IMR-90 (cell line): ENCODE measurements at regions not wholly inside any gene's neighbourhood (a gene's known extent, or its start where the extent isn't known, plus 50 kb on each side); places are given as distances from the start of the nearest gene placed in this dataset.

Source experiments
- ATAC-seq: fragments of 200-7000 bp; cut with Tn5 transposase; 2 replicates; pipeline ENCODE4 v1.9.1; 2020; ENCODE audit warnings: low read depth, mild to moderate bottlenecking, moderate library complexity
- BruUV-seq: library from RNA; stranded (reverse); fragments of 400-500 nt; replicated peaks from 2 replicates; lab custom pipeline; 2021; lab: Mats Ljungman, UMichigan
- CTCF ChIA-PET: fragments of 300-600 bp; formaldehyde crosslinking; extraction: SDS; loops from one replicate; lab custom pipeline; 2021; ENCODE audit warnings: antibody characterized with exemption; lab: Yijun Ruan, JAX
- POLR2A ChIA-PET: fragments of 300-600 bp; sonication (Branson Sonifier 250); formaldehyde crosslinking; loops from one replicate; lab custom pipeline; 2022; ENCODE audit warnings: antibody characterized with exemption; ENCODE audit not compliant: unreplicated experiment; lab: Charles Lee
- DNase-seq: peaks from one replicate; pipeline ENCODE4 v3.0.0; 2013
- H2AFZ ChIP-seq: replicated peaks from 2 replicates; pipeline ENCODE3; 2013; ENCODE audit warnings: low read length, mild to moderate bottlenecking; ENCODE audit not compliant: poor library complexity
- H2AK5ac ChIP-seq: 2 replicates; pipeline ENCODE4 v1.6.1; 2013; ENCODE audit warnings: low read depth, low read length, inconsistent platforms
- H2AK9ac ChIP-seq: replicated peaks from 2 replicates; pipeline ENCODE3; 2013; ENCODE audit warnings: mild to moderate bottlenecking, low read depth, low read length, moderate library complexity; ENCODE audit not compliant: poor library complexity
- H2BK120ac ChIP-seq: 2 replicates; pipeline ENCODE4 v1.6.1; 2013; ENCODE audit warnings: low read depth, low read length, inconsistent platforms
- H2BK15ac ChIP-seq: 3 replicates; pipeline ENCODE4 v1.6.1; 2013; ENCODE audit warnings: low read depth, low read length, inconsistent platforms
- H2BK20ac ChIP-seq: 2 replicates; pipeline ENCODE4 v1.6.1; 2013; ENCODE audit warnings: low read depth, mild to moderate bottlenecking, inconsistent platforms, low read length, moderate library complexity
- H2BK5ac ChIP-seq: 2 replicates; pipeline ENCODE4 v1.6.1; 2013; ENCODE audit warnings: mild to moderate bottlenecking, low read depth, low read length, inconsistent platforms; ENCODE audit not compliant: poor library complexity, severe bottlenecking
- H3K14ac ChIP-seq: replicated peaks from 2 replicates; pipeline ENCODE4 v1.6.1; 2013; ENCODE audit warnings: low read depth, low read length, inconsistent platforms
- H3K18ac ChIP-seq: 2 replicates; pipeline ENCODE4 v1.6.1; 2013; ENCODE audit warnings: low read depth, low read length, control low read depth
- H3K23ac ChIP-seq: 2 replicates; pipeline ENCODE4 v1.6.1; 2013; ENCODE audit warnings: low read depth, low read length, inconsistent platforms
- H3K27ac ChIP-seq: 2 replicates; pipeline ENCODE4 v1.5.1; 2013; ENCODE audit warnings: mild to moderate bottlenecking, control low read depth, low read length; ENCODE audit not compliant: insufficient read depth
- H3K27me3 ChIP-seq: 2 replicates; pipeline ENCODE4 v1.6.1; 2013; ENCODE audit warnings: low read length; ENCODE audit not compliant: control insufficient read depth, insufficient read depth
- H3K36me3 ChIP-seq: 2 replicates; pipeline ENCODE4 v1.6.1; 2013; ENCODE audit warnings: low read length, mixed read lengths; ENCODE audit not compliant: control insufficient read depth, insufficient read depth
- H3K4ac ChIP-seq: 2 replicates; pipeline ENCODE4 v1.6.1; 2013; ENCODE audit warnings: low read depth, low read length, inconsistent platforms
- H3K4me1 ChIP-seq: 2 replicates; pipeline ENCODE4 v1.6.1; 2013; ENCODE audit warnings: low read length, mixed read lengths; ENCODE audit not compliant: control insufficient read depth, insufficient read depth
- H3K4me2 ChIP-seq: 2 replicates; pipeline ENCODE4 v1.6.1; 2013; ENCODE audit warnings: low read depth, mild to moderate bottlenecking, control low read depth, low read length, moderate library complexity
- H3K4me3 ChIP-seq: 2 replicates; pipeline ENCODE4 v1.5.1; 2013; ENCODE audit warnings: low read depth, mild to moderate bottlenecking, control low read depth, low read length, moderate library complexity; ENCODE audit not compliant: insufficient read depth
- H3K56ac ChIP-seq: 2 replicates; pipeline ENCODE4 v1.6.1; 2013; ENCODE audit warnings: low read length, inconsistent platforms; ENCODE audit not compliant: insufficient read depth; ENCODE audit errors: extremely low read depth
- H3K79me1 ChIP-seq, 2 experiments: 2 replicates each; pipeline ENCODE4 v1.6.1; 2013; ENCODE audit warnings: low read length in 2 of 2, inconsistent platforms in 1 of 2, low read depth in 1 of 2
- H3K9ac ChIP-seq: 2 replicates; pipeline ENCODE4 v1.6.1; 2013; ENCODE audit warnings: low read depth, low read length, control low read depth
- H3K9me1 ChIP-seq: 2 replicates; pipeline ENCODE4 v1.6.1; 2013; ENCODE audit warnings: low read length, inconsistent platforms; ENCODE audit not compliant: insufficient read depth
- H3K9me3 ChIP-seq: 2 replicates; pipeline ENCODE4 v1.6.1; 2013; ENCODE audit warnings: low read length; ENCODE audit not compliant: control insufficient read depth, insufficient read depth
- H4K20me1 ChIP-seq: 2 replicates; pipeline ENCODE4 v1.6.1; 2013; ENCODE audit warnings: low read length, inconsistent platforms; ENCODE audit not compliant: insufficient read depth
- H4K5ac ChIP-seq: 2 replicates; pipeline ENCODE4 v1.6.1; 2013; ENCODE audit warnings: mild to moderate bottlenecking, low read depth, low read length, control low read depth
- H4K8ac ChIP-seq, 2 experiments: 2 replicates each; pipeline ENCODE4 v1.6.1; 2013; ENCODE audit warnings: low read depth in 2 of 2, low read length in 2 of 2, control low read depth in 1 of 2, inconsistent platforms in 1 of 2
- H4K91ac ChIP-seq: 2 replicates; pipeline ENCODE4 v1.6.1; 2013; ENCODE audit warnings: low read depth, low read length, inconsistent platforms; ENCODE audit not compliant: insufficient read depth
- BHLHE40 ChIP-seq: fragments of 150-350 bp; IDR thresholded peaks from 2 replicates; pipeline ENCODE4 v1.6.1; 2016; ENCODE audit warnings: mild to moderate bottlenecking, low read depth, low read length
- CEBPB ChIP-seq: IDR thresholded peaks from 2 replicates; pipeline ENCODE4 v1.6.1; 2012; ENCODE audit warnings: low read depth, low read length, improper control_type of control experiment
- CHD1 ChIP-seq: IDR thresholded peaks from 2 replicates; pipeline ENCODE4 v1.6.1; 2012; ENCODE audit warnings: low read depth, low read length, improper control_type of control experiment
- ELK1 ChIP-seq: fragments of 150-350 bp; IDR thresholded peaks from 2 replicates; pipeline ENCODE4 v1.6.1; 2016; ENCODE audit warnings: low read depth, mild to moderate bottlenecking, low read length, moderate library complexity, borderline replicate concordance
- FOS ChIP-seq: fragments of 150-350 bp; IDR thresholded peaks from 2 replicates; pipeline ENCODE4 v1.6.1; 2016; ENCODE audit warnings: low read depth, low read length
- MAFK ChIP-seq: IDR thresholded peaks from 2 replicates; pipeline ENCODE4 v1.6.1; 2012; ENCODE audit warnings: low read depth, low read length, improper control_type of control experiment
- MAZ ChIP-seq: IDR thresholded peaks from 2 replicates; pipeline ENCODE4 v1.6.1; 2012; ENCODE audit warnings: low read depth, mild to moderate bottlenecking, low read length, improper control_type of control experiment, moderate library complexity, borderline replicate concordance
- MXI1 ChIP-seq: IDR thresholded peaks from 2 replicates; pipeline ENCODE4 v1.6.1; 2012; ENCODE audit warnings: low read depth, mild to moderate bottlenecking, low read length, moderate library complexity, borderline replicate concordance
- NFE2L2 ChIP-seq: fragments of 150-350 bp; IDR thresholded peaks from 2 replicates; pipeline ENCODE4 v1.6.1; 2016; ENCODE audit warnings: low read depth, mild to moderate bottlenecking, low read length
- POLR2A ChIP-seq: IDR thresholded peaks from 2 replicates; pipeline ENCODE4 v1.6.1; 2012; ENCODE audit warnings: mild to moderate bottlenecking, low read depth, low read length
- RAD21 ChIP-seq: IDR thresholded peaks from 2 replicates; pipeline ENCODE4 v1.6.1; 2012; ENCODE audit warnings: low read length, improper control_type of control experiment
- RCOR1 ChIP-seq: IDR thresholded peaks from 2 replicates; pipeline ENCODE4 v1.6.1; 2012; ENCODE audit warnings: mild to moderate bottlenecking, low read length, improper control_type of control experiment; ENCODE audit not compliant: insufficient replicate concordance
- SMC3 ChIP-seq: fragments of 150-350 bp; IDR thresholded peaks from 2 replicates; pipeline ENCODE4 v1.6.1; 2016; ENCODE audit warnings: low read depth, mild to moderate bottlenecking, antibody characterized with exemption, low read length, moderate library complexity
- WGBS, 2 experiments: methylation state at CpG; one replicate each; pipeline versions ENCODE4 v1.1.5 to v1.1.7; 2013; ENCODE audit warnings: missing lambda C conversion rate in 2 of 2; ENCODE audit not compliant: insufficient read length in 1 of 2; ENCODE audit errors: extremely low coverage in 2 of 2; 5-methylcytosine and 5-hydroxymethylcytosine counted together
- dilution Hi-C: fragments of 300-500 bp; cut with HindIII; formaldehyde crosslinking; loops from one replicate; pipeline ENCODE4 v1.14.3; 2018; ENCODE audit warnings: low sequenced_read_pairs; ENCODE audit not compliant: unreplicated experiment
- in situ Hi-C: fragments of 300-500 bp; cut with MboI; formaldehyde crosslinking; loops from 3 replicates; pipeline ENCODE4 v1.14.3; 2019; ENCODE audit warnings: low sequenced_read_pairs, inconsistent platforms, mixed read lengths
- intact Hi-C: fragments of 100-400 bp; cut with micrococcal nuclease; formaldehyde crosslinking; loops from 2 replicates; pipeline ENCODE4 v1.10.0; 2022
- TF ChIP-seq, protein P1 (sequence below): conservative IDR thresholded peaks from 2 replicates; pipeline ENCODE4 v1.5.1; 2012; ENCODE audit warnings: mild to moderate bottlenecking, low read depth, low read length, improper control_type of control experiment

DNA sequence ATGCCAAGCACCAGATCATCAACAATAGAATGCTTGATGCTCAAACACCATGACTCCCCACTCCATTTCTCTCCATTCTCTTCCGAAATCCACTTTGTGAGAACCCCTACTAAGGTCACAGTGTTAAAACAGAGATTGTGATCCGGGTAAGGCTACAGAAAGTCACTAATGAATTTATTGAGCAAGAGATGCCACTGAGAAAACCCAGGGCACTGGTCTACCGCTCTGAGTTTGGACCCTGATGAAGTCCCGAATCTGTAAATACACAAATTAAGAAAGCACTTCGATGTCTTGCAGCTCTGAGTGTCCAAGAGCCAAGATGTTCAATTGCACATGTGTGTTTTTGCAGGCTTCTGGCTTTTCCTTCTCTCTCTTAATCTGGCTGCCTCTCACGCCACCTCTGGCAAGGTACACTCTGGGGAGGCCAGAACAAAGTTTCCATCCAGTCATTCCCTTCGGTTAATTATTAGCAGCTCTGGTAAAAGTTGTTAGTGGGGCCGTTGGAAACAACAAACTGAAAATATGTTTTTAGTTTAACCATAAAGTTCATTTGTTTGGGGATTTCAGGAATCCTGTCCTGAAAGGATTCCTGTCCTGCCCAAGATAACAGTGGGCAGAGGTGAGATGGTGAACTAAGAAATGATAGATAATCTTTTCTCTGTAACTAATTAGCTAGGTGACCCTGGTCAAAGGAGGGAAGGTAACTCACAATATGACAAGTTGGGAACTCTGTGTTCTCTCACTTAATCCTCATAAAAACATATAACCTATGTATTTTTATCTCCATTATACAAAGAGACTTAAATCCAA, 75.4 kb downstream of the BTG1 start:
- Histone ChIP-seq H3K56ac (peak overlapping the region; percentile 33; the same call in 1 of the 2 replicates), H4K91ac (peak overlapping the region; percentile 64), H2AK9ac (no peak overlapping the region), H3K23ac (no peak overlapping the region), H3K9ac (peak overlapping the region; percentile 33), H3K4me1 (peaks cover 4% of the 10 kb centered on the region), H3K27me3 (no peaks in the 10 kb centered on the region), H3K9me3 (no peaks in the 10 kb centered on the region), H2BK5ac (peak overlapping the region; percentile 46), H3K4me3 (no peak overlapping the region), H3K4me2 (no peak overlapping the region; the same call in 1 of the 2 replicates), H2AK5ac (peak overlapping the region; percentile 58; the same call in 1 of the 2 replicates), H2BK120ac (peak overlapping the region; percentile 31), H4K20me1 (no peaks in the 10 kb centered on the region), H3K4ac (peak overlapping the region; percentile 4; the same call in 1 of the 2 replicates), H3K27ac (peak overlapping the region; percentile 85), H3K36me3 (no peaks in the 10 kb centered on the region), H2AFZ (no peak overlapping the region), H3K9me1 (no peaks in the 10 kb centered on the region), H2BK20ac (peak overlapping the region; percentile 38; the same call in 1 of the 2 replicates), H3K18ac (peak overlapping the region; percentile 99), H3K79me1 (peaks cover 3 to 6% of the 10 kb centered on the region in 2 experiments; a peak in 1 of 4 replicates), H3K14ac (0 out of 2 replicates have a peak overlapping the region, but pooled peaks have one; percentile 24), H2BK15ac (peak overlapping the region; percentile 85; the same call in 2 of the 3 replicates), H4K8ac (peak overlapping the region; percentile 61 to 95), H4K5ac (peak overlapping the region; percentile 98)
- ChIA-PET POLR2A (no interaction called here), CTCF (interaction anchor here (1.6 kb wide), 1 partner anchor 259 kb away, joined by 3 read pairs; no protein-coding TSS in a partner anchor)
- ATAC-seq, result no peak
- no TSS peak for BruUV-seq
- no peak for DNase-seq
- WGBS, 2 experiments, result 95% methylated on average over 3 of the region's 8 CpGs; no CpG with 5 or more reads in 1 of the 2 experiments
- dilution Hi-C loops (no loop called here), in situ Hi-C loops (no loop called here), intact Hi-C loops (no loop called here)
- TF ChIP-seq ELK1, result no peak
- no peak for TF ChIP-seq RCOR1
- TF ChIP-seq FOS, result no peak
- TF ChIP-seq NFE2L2, result no peak
- TF ChIP-seq MAFK, result no peak
- no peak for TF ChIP-seq CEBPB
- TF ChIP-seq BHLHE40, result no peak
- no peak for TF ChIP-seq SMC3
- no peak for TF ChIP-seq CHD1
- no peak for TF ChIP-seq RAD21
- TF ChIP-seq MAZ, result no peak
- TF ChIP-seq, protein P1, sequence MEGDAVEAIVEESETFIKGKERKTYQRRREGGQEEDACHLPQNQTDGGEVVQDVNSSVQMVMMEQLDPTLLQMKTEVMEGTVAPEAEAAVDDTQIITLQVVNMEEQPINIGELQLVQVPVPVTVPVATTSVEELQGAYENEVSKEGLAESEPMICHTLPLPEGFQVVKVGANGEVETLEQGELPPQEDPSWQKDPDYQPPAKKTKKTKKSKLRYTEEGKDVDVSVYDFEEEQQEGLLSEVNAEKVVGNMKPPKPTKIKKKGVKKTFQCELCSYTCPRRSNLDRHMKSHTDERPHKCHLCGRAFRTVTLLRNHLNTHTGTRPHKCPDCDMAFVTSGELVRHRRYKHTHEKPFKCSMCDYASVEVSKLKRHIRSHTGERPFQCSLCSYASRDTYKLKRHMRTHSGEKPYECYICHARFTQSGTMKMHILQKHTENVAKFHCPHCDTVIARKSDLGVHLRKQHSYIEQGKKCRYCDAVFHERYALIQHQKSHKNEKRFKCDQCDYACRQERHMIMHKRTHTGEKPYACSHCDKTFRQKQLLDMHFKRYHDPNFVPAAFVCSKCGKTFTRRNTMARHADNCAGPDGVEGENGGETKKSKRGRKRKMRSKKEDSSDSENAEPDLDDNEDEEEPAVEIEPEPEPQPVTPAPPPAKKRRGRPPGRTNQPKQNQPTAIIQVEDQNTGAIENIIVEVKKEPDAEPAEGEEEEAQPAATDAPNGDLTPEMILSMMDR, result no peak
- TF ChIP-seq MXI1, result no peak
- TF ChIP-seq POLR2A, result no peak
